ENCODE measurements at regions not wholly inside any gene's neighbourhood (a gene's known extent, or its start where the extent isn't known, plus 50 kb on each side); places are given as distances from the start of the nearest gene placed in this dataset.

GRCh38 chr15:96414875-96415274 is 84.4 kb downstream of the NR2F2 start:
- in situ Hi-C loops (cut with MboI; ENCODE audit: low sequenced_read_pairs): no loop called here

GRCh38 chr15:96415513-96416217 is 85.2 kb downstream of the NR2F2 start:
- in situ Hi-C loops (cut with MboI; ENCODE audit: low sequenced_read_pairs): no loop called here

- in situ Hi-C loops (cut with MboI; ENCODE audit: low sequenced_read_pairs): no loop called here
These were observed 85.9 kb downstream of the NR2F2 start for GRCh38 chr15:96416218-96416933.

GRCh38 chr15:96416934-96417759 is 86.6 kb downstream of the NR2F2 start:
- in situ Hi-C loops (cut with MboI; ENCODE audit: low sequenced_read_pairs): no loop called here

GRCh38 chr15:96417760-96418130 is 87.2 kb downstream of the NR2F2 start:
- in situ Hi-C loops (cut with MboI; ENCODE audit: low sequenced_read_pairs): no loop called here

GRCh38 chr15:96418146-96418545 is 87.6 kb downstream of the NR2F2 start:
- in situ Hi-C loops (cut with MboI; ENCODE audit: low sequenced_read_pairs): no loop called here

- in situ Hi-C loops (cut with MboI; ENCODE audit: low sequenced_read_pairs): no loop called here
These were observed 90.7 kb downstream of the NR2F2 start for GRCh38 chr15:96421178-96421601.

GRCh38 chr15:96422125-96422524 is 91.6 kb downstream of the NR2F2 start:
- in situ Hi-C loops (cut with MboI; ENCODE audit: low sequenced_read_pairs): no loop called here

- in situ Hi-C loops (cut with MboI; ENCODE audit: low sequenced_read_pairs): no loop called here
These were observed 94.2 kb downstream of the NR2F2 start for GRCh38 chr15:96424674-96425073.

GRCh38 chr15:96428742-96429141 is 98.2 kb downstream of the NR2F2 start:
- in situ Hi-C loops (cut with MboI; ENCODE audit: low sequenced_read_pairs): no loop called here

GRCh38 chr15:96431786-96432185 is 101.3 kb downstream of the NR2F2 start:
- in situ Hi-C loops (cut with MboI; ENCODE audit: low sequenced_read_pairs): no loop called here

GRCh38 chr15:96435022-96435421 is 104.5 kb downstream of the NR2F2 start:
- in situ Hi-C loops (cut with MboI; ENCODE audit: low sequenced_read_pairs): no loop called here

GRCh38 chr15:96435841-96436240 is 105.3 kb downstream of the NR2F2 start:
- in situ Hi-C loops (cut with MboI; ENCODE audit: low sequenced_read_pairs): no loop called here

- in situ Hi-C loops (cut with MboI; ENCODE audit: low sequenced_read_pairs): no loop called here
These were observed 110.5 kb downstream of the NR2F2 start for GRCh38 chr15:96440978-96441377.

- in situ Hi-C loops (cut with MboI; ENCODE audit: low sequenced_read_pairs): no loop called here
These were observed 111.6 kb downstream of the NR2F2 start for GRCh38 chr15:96442076-96442475.

GRCh38 chr15:96444865-96445264 is 114.4 kb downstream of the NR2F2 start:
- in situ Hi-C loops (cut with MboI; ENCODE audit: low sequenced_read_pairs): no loop called here

- in situ Hi-C loops (cut with MboI; ENCODE audit: low sequenced_read_pairs): no loop called here
These were observed 118.4 kb downstream of the NR2F2 start for GRCh38 chr15:96448923-96449322.

GRCh38 chr15:96457841-96458240 is 127.3 kb downstream of the NR2F2 start:
- in situ Hi-C loops (cut with MboI; ENCODE audit: low sequenced_read_pairs): no loop called here

- in situ Hi-C loops (cut with MboI; ENCODE audit: low sequenced_read_pairs): no loop called here
These were observed 129.6 kb downstream of the NR2F2 start for GRCh38 chr15:96460106-96460505.

- in situ Hi-C loops (cut with MboI; ENCODE audit: low sequenced_read_pairs): no loop called here
These were observed 132.6 kb downstream of the NR2F2 start for GRCh38 chr15:96462768-96463750.

Data from HL-60/S4 treated with phorbol 12-myristate 13-acetate at 8.2 ng/mL for 4 days and 3 days (cell line).